Pancreas (tissue), 10 donors: ENCODE measurements at regions not wholly inside any gene's neighbourhood (a gene's known extent, or its start where the extent isn't known, plus 50 kb on each side); places are given as distances from the start of the nearest gene placed in this dataset.

Experiments
- ATAC-seq, 4 donors: fragments of 200-7000 bp; cut with Tn5 transposase; one replicate each; pipeline versions ENCODE4 v1.8.0 to v1.9.1; 2020; ENCODE audit warnings: mild to moderate bottlenecking in 4 of 4, moderate library complexity in 4 of 4
- DNase-seq, 6 donors: peaks; one replicate each; pipeline ENCODE4 v3.0.0-alpha.2; 2020
- FAIRE-seq: peaks from 2 replicates; lab custom pipeline; 2012; peaks lifted over from hg19 to GRCh38; lab: Jason Lieb, UNC
- H3K27ac ChIP-seq, 4 donors: fragments of 200-600 bp; sonication (generic); 1 replicate in 3 of 4; 2 replicates in 1 of 4; pipeline versions ENCODE4 v1.5.0 to v1.8.0; 2020
- H3K27me3 ChIP-seq, 4 donors: fragments of 200-600 bp; one replicate each; pipeline ENCODE4 v1.8.0; 2021
- H3K36me3 ChIP-seq, 3 donors: fragments of 200-600 bp; sonication (generic) in 1 of 3; one replicate each; pipeline versions ENCODE4 v1.5.0 to v1.8.0; 2020 to 2021
- H3K4me1 ChIP-seq, 3 donors: fragments of 200-600 bp; one replicate each; pipeline ENCODE4 v1.8.0; 2021
- H3K4me3 ChIP-seq, 4 donors: fragments of 200-600 bp; sonication (generic) in 2 of 4; one replicate each; pipeline versions ENCODE4 v1.5.0 to v1.8.0; 2020 to 2021
- H3K9me3 ChIP-seq, 4 donors: fragments of 200-600 bp; one replicate each; pipeline ENCODE4 v1.8.0; 2021
- WGBS, 2 donors: extraction: QIAGEN DNeasy Blood & Tissue Kit; methylation state at CpG; one replicate each; pipeline ENCODE4 v1.1.7; 2013; 5-methylcytosine and 5-hydroxymethylcytosine counted together
- intact Hi-C, 3 donors: fragments of 100-400 bp; cut with DNase I; formaldehyde crosslinking; loops; one replicate each; pipeline versions ENCODE4 v1.11.1 to v1.14.2; 2022
- TF ChIP-seq, protein P1 (sequence below), 4 donors: fragments of 200-600 bp; sonication (generic) in 3 of 4; IDR thresholded peaks; one replicate each; pipeline versions ENCODE4 v1.5.0 to v1.8.0; 2021; ENCODE audit warnings: antibody characterized with exemption in 4 of 4
- donor health status: healthy with polysubstance abuse.
- donor health status: DM: no; HTN: no; CAD: no; lungs with moderate emphysema.
- donor health status: DM: no; HTN: no; CAD: no.
- donor health status: control.
- donor health status: control.
- donor health status: Bipolar disorder and iron deficiency.
- donor health status: DM: yes; HTN: yes; CAD: no.
- donor health status: DM: no; HTN: no; CAD: no.
- donor health status: DM: no; HTN: no; CAD: no.
- donor health status: DM: yes; HTN: yes; CAD: no.

DNA sequence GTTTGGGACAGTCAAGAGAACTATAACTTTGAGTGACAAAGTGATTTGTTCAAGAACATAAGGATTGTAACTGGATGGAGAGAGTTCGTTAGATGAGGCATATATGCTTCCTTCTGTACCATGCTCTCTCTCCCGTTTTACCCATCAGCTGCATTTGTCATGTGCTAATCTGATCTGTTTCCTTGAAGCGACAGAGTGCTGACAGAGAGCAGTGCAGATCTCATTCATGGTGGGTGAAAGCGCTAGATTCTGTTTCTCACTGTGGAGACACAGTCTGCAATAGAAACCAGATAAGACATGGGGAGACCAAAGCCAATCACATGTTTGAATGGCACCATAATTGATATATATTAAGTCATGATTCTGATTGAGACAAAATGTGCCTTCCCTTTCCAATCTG, 456.6 kb upstream of the CELF4 start:
- ATAC-seq (no peak), FAIRE-seq (no peak), DNase-seq (no peak)
- Histone ChIP-seq H3K9me3 (no peaks in the 10 kb centered on the region), H3K27me3 (no peaks in the 10 kb centered on the region), H3K36me3 (no peaks in the 10 kb centered on the region), H3K27ac (no peak overlapping the region), H3K4me1 (no peaks in the 10 kb centered on the region), H3K4me3 (no peak overlapping the region)
- intact Hi-C loops: no loop called here
- 49 to 51% methylated on average over 4 of the region's 4 CpGs for WGBS, 2 donors
- TF ChIP-seq, protein P1, sequence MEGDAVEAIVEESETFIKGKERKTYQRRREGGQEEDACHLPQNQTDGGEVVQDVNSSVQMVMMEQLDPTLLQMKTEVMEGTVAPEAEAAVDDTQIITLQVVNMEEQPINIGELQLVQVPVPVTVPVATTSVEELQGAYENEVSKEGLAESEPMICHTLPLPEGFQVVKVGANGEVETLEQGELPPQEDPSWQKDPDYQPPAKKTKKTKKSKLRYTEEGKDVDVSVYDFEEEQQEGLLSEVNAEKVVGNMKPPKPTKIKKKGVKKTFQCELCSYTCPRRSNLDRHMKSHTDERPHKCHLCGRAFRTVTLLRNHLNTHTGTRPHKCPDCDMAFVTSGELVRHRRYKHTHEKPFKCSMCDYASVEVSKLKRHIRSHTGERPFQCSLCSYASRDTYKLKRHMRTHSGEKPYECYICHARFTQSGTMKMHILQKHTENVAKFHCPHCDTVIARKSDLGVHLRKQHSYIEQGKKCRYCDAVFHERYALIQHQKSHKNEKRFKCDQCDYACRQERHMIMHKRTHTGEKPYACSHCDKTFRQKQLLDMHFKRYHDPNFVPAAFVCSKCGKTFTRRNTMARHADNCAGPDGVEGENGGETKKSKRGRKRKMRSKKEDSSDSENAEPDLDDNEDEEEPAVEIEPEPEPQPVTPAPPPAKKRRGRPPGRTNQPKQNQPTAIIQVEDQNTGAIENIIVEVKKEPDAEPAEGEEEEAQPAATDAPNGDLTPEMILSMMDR (IDR thresholded peaks at IDR 0.05): no peak

- no peaks in the 10 kb centered on the region for H3K9me3 ChIP-seq
- H3K4me1 ChIP-seq: no peaks in the 10 kb centered on the region
- TF ChIP-seq, protein P1 (IDR thresholded peaks at IDR 0.05): no peak
- no peaks in the 10 kb centered on the region for H3K27me3 ChIP-seq
- no peak overlapping the region for H3K4me3 ChIP-seq
- no peak overlapping the region for H3K27ac ChIP-seq
- 48 to 54% methylated on average over 2 of the region's 2 CpGs for WGBS, 2 donors
- ATAC-seq (no peak), DNase-seq (no peak), FAIRE-seq (no peak)
- intact Hi-C loops: no loop called here
- no peaks in the 10 kb centered on the region for H3K36me3 ChIP-seq
Measured at GRCh38 chr18:38019292-38019691, 453.7 kb upstream of the CELF4 start.

- FAIRE-seq (no peak), DNase-seq (no peak), ATAC-seq (no peak)
- H3K36me3 ChIP-seq: no peaks in the 10 kb centered on the region
- no peak overlapping the region for H3K27ac ChIP-seq
- no peak overlapping the region for H3K4me3 ChIP-seq
- intact Hi-C loops: no loop called here
- H3K4me1 ChIP-seq: no peaks in the 10 kb centered on the region
- TF ChIP-seq, protein P1 (IDR thresholded peaks at IDR 0.05): no peak
- H3K27me3 ChIP-seq: no peaks in the 10 kb centered on the region
- no peaks in the 10 kb centered on the region for H3K9me3 ChIP-seq
- 48 to 53% methylated on average over 4 of the region's 4 CpGs for WGBS, 2 donors
Measured at GRCh38 chr18:38010971-38011857, 445.6 kb upstream of the CELF4 start.

- Histone ChIP-seq H3K4me3 (no peak overlapping the region), H3K27ac (no peak overlapping the region), H3K4me1 (no peaks in the 10 kb centered on the region), H3K27me3 (no peaks in the 10 kb centered on the region), H3K9me3 (no peaks in the 10 kb centered on the region), H3K36me3 (no peaks in the 10 kb centered on the region)
- ATAC-seq (peak in 1 of 4 donors; percentile 46), FAIRE-seq (no peak), DNase-seq (no peak)
- intact Hi-C loops: no loop called here
- TF ChIP-seq, protein P1 (IDR thresholded peaks at IDR 0.05): no peak
- WGBS, 2 donors: 15 to 25% methylated on average over 2 of the region's 2 CpGs
Measured at GRCh38 chr18:38010037-38010436, 444.4 kb upstream of the CELF4 start.

DNA sequence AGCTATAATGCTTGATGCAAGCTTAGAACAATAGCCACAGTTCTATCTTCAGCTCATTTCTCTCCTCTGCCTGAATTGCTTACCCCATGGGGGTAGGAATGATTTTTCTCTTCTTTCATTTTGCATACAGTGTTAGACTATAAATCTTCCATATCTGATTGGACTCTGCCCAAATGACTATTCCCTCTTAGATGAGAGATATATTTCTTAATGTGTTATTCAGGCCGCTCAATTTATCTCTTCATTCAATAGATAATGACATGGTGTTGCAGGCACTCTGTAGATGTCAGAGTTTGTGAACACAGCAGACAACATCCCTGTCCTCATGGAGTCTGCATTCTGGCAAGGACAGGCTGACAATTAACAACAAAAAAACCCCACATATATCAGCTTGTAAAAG, 443.7 kb upstream of the CELF4 start:
- no peak overlapping the region for H3K27ac ChIP-seq
- no peak overlapping the region for H3K4me3 ChIP-seq
- ATAC-seq (no peak), DNase-seq (no peak), FAIRE-seq (no peak)
- H3K36me3 ChIP-seq: no peaks in the 10 kb centered on the region
- intact Hi-C loops: no loop called here
- TF ChIP-seq, protein P1 (IDR thresholded peaks at IDR 0.05): no peak
- no peaks in the 10 kb centered on the region for H3K4me1 ChIP-seq
- no peaks in the 10 kb centered on the region for H3K9me3 ChIP-seq
- H3K27me3 ChIP-seq: no peaks in the 10 kb centered on the region
- WGBS, 2 donors: 6 to 15% methylated on average over 1 of the region's 1 CpG
